HG03432 (cell line): ENCODE measurements at regions not wholly inside any gene's neighbourhood (a gene's known extent, or its start where the extent isn't known, plus 50 kb on each side); places are given as distances from the start of the nearest gene placed in this dataset.
"Not testable (repeated sequence)": the region's sequence is repeated elsewhere in the genome, so short reads cannot be mapped to it uniquely, and the experiment has no call there.

Experiments used
- ATAC-seq: cut with Tn5 transposase; IDR thresholded peaks from one replicate; pipeline ENCODE4 v1.9.1; 2021; ENCODE audit warnings: mild to moderate bottlenecking, moderate library complexity; ENCODE audit not compliant: unreplicated experiment

DNA sequence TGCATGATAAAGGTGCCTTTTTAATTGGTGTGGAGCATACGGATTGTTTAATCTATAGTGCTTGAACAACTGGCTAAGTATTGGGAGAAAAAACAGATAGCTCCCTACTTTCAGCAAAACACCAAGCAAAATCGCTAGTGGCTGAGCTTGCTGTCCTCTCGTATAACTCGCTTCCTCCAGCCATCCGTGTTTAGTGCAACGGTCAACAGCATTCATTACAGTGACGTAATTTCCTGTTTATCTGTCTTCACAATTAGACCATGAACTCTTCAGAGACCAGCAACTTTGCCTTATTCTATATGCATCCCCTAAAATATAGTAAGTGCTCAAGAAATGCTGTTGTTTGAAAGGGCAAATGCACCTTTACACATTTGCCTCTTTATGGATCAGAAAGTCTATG, 511.9 kb downstream of the HAPSTR1 start:
- no peak for ATAC-seq

DNA sequence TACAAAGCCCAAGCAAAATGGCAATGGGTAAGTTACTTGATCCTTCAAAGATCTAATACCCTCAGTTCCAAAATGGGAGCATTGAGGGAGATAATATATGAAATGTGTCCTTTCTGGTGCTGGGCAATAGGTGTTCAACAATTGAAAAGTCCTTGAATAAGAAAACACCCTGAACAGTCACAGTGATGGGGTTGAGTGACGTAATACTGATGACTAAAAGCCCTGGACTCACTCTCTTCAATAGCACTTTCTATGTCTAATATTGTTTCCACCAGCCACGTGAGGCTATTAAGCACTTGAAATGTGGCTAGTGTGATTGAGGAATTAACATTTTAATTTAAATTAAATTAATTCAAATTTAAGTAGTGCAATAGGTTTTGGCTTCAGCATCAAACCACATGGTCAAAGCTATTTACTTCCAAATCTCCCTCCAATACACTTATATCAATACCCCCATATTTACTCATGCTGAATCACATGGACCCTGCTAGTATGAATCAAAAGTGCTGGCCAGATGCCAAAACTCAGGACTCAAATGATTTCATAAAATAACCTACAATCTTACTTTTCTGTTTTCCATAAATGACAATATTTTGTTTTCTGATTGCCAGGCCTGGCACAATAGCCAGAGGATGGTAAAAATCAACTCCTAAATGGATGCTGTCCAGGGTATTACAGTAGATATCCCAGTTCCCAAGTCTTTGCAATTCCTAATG, 516.2 kb downstream of the HAPSTR1 start:
- no peak for ATAC-seq

- ATAC-seq, result no peak
Measured at GRCh38 chr16:9610727-9611126, 519.3 kb downstream of the HAPSTR1 start.

GRCh38 chr16:9612267-9612666, 520.8 kb downstream of the HAPSTR1 start:
- ATAC-seq, result no peak

DNA sequence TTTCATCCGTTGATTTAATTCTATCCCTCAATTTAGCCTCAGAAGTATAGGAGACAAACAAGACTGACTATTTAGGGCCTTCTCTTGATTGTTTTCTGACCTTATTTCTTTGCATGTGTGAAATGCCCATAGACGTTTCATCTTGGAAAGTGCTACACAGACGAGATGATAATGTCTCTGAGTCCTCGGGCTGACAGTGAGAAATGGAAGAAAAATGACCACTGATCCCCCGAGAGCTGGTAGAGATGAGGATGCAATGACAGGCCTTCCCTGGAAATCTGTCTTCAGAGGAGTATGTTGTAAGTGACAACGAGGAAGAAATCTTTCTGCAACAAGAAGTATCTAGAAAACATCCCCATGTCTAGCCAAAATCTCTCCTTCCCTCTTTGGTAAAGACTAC, 522.9 kb downstream of the HAPSTR1 start:
- ATAC-seq, result no peak

- no peak for ATAC-seq
Measured at GRCh38 chr16:9622268-9622667, 530.8 kb downstream of the HAPSTR1 start.

DNA sequence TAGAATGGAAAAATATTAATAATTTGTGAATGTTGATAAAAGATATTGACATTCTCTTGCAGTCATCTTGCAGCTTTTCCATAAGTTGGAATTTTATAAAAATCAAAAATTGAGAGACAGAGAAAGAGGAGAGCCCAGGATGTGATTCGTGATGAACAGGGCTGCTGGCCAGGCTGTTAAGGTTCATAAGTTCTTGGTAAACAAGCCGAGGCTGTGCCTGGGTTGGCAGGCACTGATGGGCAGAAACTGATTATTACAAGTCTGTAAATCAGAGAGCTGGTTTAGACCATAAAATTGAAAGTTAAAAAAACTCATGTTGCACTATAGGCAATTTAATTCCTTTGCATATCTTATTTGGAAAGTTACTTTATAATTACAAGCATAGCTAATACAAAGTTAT, 533.7 kb downstream of the HAPSTR1 start:
- no peak for ATAC-seq

DNA sequence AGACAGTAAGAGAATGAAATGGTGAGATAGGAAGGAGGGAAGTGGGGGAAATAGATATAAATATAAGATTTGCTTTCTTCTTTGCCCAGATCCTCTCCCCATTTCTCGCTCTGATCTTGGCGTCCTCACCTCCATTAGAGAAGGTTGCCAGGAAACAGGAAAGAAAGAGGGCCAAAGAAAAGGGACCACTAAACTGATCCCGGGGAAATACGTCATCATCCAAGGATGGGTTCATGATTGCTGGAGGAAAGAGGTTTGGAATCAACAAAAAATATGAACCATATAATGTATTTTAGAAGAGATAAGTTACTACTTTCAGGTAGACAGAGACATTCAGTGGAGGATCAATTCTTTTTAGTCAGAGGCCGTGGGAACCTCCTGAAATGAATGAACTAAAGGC, 536.0 kb downstream of the HAPSTR1 start:
- no peak for ATAC-seq

DNA sequence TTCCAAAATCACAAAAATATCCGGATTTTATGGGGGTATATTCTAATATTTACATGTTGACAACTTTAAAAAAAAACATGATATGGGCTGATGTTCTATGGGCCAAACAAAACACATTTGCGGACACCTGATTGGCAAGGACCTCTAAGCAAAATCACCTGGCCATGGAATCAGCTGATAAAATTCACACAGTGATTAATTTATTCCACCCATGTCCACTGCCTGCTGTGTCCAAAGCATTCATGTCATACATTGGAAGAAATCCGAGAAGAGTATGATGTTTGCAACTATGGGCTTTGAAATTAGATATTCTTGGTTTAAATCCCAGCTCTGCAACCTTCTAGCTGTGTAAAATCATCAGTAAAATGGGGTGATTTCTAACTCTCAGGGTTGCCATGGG, 538.7 kb downstream of the HAPSTR1 start:
- no peak for ATAC-seq

- no peak for ATAC-seq
Measured at GRCh38 chr16:9630985-9631384, 539.5 kb downstream of the HAPSTR1 start.

- no peak for ATAC-seq
Measured at GRCh38 chr16:9633844-9634243, 542.4 kb downstream of the HAPSTR1 start.

DNA sequence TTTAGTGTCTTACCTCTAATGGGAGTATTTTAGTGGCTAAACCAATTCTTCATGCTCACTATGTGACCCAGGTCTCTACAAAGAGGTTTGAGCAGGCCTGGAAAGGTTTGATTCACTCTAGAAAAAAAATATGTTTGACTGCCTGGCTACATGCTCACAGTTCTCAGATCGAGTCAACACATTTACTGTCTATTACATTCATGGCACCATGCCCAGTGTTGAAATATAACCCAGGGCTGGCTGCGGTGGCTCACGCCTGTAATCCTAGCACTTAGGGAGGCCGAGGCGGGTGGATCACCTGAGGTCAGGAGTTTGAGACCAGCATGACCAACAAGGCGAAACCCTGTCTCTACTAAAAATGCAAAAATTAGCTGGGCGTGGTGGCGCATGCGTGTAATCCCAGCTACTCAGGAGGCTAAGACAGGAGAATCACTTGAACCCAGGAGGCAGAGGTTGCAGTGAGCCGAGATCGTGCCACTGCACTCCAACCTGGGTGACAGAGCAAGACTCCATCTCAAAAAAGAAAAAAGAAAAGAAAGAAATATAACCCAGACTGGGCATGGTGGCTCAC, 543.8 kb downstream of the HAPSTR1 start:
- not testable (repeated sequence) for ATAC-seq

DNA sequence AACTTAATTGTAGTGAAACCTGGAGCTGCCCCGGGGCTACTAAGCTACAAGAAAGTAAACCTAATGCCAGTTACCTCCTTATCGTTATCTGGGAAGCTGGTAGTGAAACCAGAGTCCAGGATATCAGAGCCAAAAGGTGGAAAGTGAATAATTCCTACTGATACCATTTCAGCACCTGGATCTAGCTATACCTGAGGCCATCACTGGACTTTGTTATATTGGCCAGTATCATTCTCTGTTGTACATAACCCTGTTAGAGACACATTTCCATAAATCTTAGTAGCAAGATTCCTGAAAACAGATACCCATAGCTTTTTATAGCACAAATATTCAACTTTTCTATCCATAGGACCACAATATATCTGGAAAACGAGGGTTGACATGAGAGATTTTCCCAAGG, 538.0 kb downstream of the GRIN2A start:
- ATAC-seq, result no peak

DNA sequence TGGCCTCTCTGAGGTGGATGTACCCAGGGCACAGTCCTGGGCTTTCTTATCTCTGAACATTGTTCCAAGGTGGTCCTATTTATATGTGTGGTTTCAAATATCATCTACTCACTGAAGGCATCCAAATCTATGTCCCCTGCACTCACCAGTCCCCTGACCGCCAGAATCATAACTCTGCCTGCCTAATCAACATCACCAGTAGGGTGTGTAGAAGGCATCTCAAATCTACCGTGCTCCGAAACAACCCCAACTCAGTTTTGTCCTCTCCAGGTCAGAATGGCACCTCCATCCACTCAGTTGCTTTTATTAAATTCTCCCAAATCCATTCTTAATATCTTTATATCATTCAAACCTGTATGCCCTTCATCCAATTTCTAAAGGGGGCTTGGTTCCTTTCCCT, 536.3 kb downstream of the GRIN2A start:
- no peak for ATAC-seq

GRCh38 chr16:9647981-9648701, 534.1 kb downstream of the GRIN2A start:
- ATAC-seq, result no peak

- no peak for ATAC-seq
Measured at GRCh38 chr16:9650284-9650683, 531.9 kb downstream of the GRIN2A start.

- no peak for ATAC-seq
Measured at GRCh38 chr16:9655051-9655450, 527.2 kb downstream of the GRIN2A start.

- no peak for ATAC-seq
Measured at GRCh38 chr16:9657641-9658040, 524.6 kb downstream of the GRIN2A start.

DNA sequence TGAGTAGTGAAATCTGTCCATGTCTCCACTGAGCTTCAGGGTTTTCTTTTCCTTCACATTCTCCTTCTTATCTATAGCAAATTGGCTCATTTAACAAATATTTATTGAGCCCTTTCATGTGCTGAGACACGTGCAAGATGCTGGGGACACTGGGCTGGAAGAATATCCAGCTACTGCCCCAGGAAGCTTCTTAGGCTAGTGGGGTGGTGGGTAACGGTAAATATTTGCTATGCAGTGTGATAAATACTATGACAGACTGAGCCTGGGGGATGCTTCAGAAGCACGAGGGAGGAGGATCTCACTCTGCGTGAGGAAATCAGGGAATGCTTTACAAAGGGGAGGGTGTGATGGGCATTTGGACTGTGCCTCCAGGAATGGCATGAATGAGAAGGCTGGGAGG, 524.1 kb downstream of the GRIN2A start:
- ATAC-seq, result no peak

DNA sequence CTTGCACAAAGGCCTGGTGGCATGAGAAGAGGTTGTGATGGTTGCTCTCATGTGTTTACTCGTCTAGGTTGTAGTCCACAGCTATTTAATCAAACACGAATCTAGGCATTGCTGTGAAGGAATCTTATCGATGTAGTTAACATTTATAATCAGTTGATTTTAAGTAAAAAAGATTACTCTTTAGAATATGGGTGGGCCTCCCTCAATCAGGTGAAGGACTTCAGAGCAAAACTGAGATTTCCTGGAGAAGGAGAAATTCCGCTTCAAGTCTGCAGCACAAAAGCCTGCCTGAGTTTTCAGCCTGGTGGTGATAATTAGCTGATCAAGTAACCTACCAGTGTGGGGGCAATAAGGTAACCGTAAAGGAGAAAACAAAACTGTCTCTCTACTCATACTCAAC, 523.6 kb downstream of the GRIN2A start:
- ATAC-seq, result no peak

DNA sequence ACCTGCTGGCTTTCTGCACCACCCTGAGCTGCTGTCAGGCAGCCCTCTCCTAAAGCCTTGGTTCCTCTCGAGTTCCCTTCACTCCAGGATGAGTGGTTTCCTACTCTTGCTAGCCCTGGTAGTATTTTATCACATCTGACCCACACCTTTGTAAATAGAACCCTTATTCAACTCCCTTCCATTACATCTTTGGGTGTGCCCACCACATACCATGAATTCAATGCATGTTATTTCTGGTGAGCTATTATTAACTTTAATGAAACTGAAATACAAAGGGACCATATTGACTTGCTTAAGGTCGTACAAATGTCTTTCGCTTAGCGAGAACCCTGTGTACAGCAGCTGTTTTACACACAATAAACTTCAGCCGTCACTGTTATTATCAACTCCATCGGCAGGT, 521.3 kb downstream of the GRIN2A start:
- no peak for ATAC-seq

GRCh38 chr16:9661336-9662017, 520.8 kb downstream of the GRIN2A start:
- ATAC-seq, result no peak
